ENCODE measurements at regions not wholly inside any gene's neighbourhood (a gene's known extent, or its start where the extent isn't known, plus 50 kb on each side); places are given as distances from the start of the nearest gene placed in this dataset.
A peak's percentile ranks its signal among the peaks of the same experiment; 100 is the strongest.
"Not testable (repeated sequence)": the region's sequence is repeated elsewhere in the genome, so short reads cannot be mapped to it uniquely, and the experiment has no call there.

DNA sequence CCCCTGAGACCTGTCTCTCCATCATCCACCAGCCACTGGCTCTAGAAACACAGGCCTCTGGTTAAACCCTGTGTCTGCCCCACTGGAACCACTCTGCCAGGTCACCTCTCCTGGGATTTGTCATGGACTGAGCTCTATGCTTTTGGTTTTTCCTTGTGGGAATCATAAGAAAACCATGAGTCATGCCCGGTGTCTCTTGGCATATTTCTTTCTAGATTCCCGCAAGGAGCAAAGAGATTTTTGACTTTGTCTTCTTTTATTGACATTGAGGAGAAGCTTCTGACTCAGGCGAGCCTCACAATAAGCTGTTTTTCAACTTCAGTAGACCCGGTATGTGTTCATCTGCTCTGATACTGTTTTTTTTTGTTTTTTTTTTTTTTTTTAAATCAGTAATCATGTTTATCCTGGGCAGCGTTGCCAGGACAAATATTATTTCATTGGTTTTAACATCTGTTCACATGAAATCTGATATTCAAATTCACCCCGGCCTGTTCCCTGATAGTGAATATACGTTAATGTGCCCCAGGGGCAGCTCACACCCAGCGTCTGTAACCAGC is 207.1 kb downstream of the ACKR3 start:
- DNase-seq, result peak; percentile 88

GRCh38 chr2:236777408-236777807 is 207.8 kb downstream of the ACKR3 start:
- DNase-seq, result no peak

DNA sequence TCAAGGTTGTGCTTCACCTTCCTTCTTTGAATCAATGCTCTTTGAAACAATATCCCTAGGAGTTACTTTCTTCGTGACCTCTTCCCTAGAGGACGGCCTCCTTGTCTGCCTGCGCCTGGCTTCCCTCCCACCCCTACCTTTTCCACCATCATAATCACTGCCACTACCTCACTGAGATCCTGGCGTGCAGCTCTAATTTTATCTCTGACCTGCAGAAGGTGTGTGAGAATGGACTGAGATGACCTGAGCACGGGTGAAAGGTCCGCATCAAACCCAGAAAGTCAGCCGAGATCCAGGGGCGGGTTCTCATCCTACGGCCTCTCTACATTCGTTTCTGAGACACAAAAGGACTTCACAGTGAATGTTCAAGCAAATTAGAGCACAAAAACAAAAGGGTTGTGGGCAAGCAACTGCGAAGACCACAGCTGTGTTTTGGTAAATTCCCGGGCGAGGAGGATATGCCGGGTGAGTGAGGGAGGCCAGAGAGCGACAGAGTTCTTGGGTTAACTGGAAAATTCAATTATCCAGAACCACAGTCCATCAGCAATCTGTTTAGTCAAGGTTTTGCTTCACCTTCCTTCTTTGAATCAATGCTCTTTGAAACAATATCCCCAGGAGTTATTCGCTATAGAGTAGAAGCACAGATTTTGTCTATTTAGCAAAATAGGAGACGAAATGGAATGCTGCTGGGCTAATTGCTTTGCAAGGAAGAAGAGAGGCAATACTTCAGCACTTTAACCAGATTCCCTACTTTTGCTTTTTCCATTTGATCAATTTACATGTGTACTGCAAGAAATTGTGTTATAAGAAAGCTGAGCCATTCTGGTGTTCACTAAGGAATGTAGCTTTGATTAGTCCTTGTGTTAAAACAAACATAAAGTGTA is 212.6 kb downstream of the ACKR3 start:
- peak; percentile 56 for DNase-seq

DNA sequence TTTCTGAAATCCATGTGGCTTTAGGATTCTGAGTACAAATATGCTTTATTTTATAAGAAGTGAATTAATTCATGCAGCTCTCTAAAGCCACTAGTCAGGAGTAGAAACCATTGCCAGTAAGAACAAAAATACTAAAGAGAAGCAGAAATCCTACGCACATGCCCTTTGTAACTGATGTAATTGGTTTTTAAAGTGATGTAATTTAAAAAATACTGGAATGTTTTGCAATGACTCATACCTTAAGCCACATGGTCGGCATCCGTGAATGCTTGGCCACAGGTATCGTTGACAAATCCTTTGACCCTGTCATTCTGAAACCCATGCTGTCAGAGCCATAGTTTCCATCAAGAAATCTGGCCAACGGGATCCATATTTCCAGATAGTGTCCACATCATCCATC is 213.3 kb downstream of the ACKR3 start:
- DNase-seq, result no peak

GRCh38 chr2:236783417-236784020 is 213.9 kb downstream of the ACKR3 start:
- DNase-seq, result no peak

DNA sequence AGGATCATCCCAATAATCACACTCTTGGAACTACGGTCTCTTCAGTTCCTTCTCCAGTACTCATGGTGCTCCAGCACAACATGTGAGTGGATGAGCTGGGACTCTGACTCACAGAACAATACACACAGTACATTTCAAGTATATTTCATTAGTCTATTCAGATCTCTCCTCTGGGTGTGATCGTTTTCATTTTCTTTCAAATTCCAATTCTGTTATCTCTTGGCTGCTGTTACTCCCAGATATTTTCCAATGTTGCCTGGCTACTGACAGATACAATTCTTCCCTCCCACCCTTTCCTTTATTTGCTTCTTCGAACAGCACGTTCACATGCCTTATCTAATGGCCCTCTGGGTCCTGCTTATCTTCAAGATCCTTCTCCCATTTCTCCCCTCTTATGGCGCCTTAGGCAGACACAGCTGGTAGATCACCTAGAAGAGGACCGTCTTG is 216.0 kb downstream of the ACKR3 start:
- DNase-seq, result no peak

DNA sequence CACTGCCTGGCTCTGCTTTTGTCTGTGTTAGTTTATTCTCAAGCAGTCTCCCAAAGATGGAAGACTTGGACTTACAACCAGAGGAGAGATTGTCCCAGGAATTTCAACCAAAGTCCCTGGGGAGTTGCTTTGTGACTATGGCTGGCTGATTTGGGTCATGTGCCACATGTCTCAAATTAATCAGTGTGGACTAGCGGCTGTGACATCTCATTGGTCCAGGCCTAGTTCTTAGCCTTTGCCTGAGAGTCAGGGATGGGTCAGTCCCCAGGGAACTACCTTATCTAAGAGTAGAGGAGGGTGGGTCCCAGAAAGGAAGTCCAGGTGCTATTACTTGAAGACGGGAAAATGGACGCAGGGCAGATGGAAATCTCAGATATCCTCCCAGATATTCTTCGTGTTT is 217.1 kb downstream of the ACKR3 start:
- no peak for DNase-seq

GRCh38 chr2:236787376-236787775 is 217.8 kb downstream of the ACKR3 start:
- not testable (repeated sequence) for DNase-seq

DNA sequence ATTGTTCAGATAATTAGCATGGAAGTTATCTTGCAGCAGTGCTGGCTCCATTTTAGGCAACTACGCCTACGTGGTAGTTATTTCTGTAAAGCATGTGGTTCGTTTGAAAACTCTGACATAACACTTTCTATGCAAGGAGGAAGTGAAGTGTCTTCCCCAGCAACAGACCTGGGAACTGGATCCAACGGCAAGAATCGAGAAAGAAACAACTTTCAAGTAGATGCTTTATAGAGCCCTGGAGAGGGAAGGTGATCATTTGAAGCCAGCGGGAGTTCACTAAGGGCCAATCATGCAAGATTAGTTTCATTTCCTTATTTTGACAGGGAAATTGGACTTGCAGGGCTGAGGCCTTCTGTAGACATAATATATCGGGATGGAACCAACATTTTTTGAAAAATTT is 218.3 kb downstream of the ACKR3 start:
- DNase-seq, result no peak

GRCh38 chr2:236790963-236791362 is 221.3 kb downstream of the ACKR3 start:
- DNase-seq, result no peak

GRCh38 chr2:236793023-236794011 is 223.7 kb downstream of the ACKR3 start:
- DNase-seq, result no peak

DNA sequence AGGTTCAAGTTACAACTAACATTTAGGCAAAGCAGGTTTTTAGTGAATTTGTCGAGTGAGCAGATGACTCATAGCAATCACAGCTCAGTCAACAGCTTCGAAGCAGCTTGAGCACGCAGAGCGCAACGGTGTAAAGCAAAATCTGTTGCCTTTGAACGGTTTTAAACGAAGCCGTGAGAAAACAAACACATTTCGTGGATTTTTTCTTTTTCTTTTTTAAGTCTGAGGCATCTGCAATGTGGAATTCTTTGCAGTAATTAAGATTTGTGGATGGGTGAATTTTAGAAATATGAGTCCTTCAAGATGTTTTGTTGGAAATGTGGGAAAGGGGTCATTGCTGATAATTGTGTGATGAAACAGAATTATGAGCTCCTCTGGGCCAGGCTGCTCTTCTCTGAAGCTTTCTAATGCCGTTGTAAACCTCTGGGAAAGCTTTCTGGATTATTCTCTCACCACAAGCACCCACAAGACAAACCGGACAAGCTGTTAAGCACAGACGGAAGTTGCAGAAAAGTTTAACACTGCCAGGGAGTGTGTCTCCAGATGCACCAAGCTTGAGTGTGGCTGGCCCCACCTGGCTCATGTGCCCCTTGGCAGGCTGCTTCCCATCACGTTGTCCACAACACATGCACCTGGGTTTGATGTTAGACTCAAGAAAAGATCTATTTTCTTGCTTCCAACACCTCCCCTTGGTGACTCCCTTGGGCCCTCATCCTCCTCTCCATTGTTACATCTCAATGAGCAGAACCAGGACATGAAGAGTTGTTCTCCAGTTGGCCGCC is 224.7 kb downstream of the ACKR3 start:
- DNase-seq, result no peak

- no peak for DNase-seq
Observed at GRCh38 chr2:236795169-236795860, 225.7 kb downstream of the ACKR3 start.

- no peak for DNase-seq
Observed at GRCh38 chr2:236795861-236796219, 226.2 kb downstream of the ACKR3 start.

DNA sequence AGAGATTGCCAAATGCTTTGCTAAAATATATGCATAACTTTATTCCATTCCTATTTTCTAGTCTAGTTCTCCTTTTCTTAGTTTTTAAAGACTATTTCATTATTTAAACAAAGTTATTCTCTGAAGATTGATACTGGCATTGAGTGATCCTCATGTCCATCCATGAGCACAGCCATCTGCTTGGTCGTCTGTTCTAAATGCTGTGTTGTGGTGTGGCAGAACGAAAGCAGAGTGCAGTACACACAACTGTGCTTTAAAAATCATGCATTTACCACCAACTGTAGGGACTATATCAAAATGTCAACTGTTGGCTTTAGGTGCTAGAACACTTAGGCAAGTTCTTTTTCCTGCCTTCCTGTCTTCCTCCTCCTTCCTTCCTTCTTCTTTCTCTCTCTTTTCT is 226.6 kb downstream of the ACKR3 start:
- DNase-seq, result no peak

DNA sequence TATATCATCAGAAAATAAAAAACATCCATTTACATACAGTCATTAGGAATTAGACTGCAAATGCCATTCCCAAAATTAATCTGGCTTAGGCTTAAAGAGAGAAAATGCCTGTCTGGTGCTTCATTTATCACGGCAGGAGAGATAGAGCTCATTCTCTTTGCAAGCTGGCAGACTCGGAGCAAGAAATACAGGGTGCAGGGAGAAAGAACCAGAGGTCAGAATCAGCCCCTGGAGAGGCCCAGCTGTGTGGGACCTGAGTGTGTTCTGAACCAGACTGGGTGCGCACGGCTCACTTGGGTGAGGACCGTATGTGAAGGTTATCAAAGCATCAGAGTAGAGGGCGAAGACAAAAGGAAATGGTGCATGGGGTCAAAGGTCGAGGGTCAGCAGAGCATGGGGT is 227.8 kb downstream of the ACKR3 start:
- no peak for DNase-seq

DNA sequence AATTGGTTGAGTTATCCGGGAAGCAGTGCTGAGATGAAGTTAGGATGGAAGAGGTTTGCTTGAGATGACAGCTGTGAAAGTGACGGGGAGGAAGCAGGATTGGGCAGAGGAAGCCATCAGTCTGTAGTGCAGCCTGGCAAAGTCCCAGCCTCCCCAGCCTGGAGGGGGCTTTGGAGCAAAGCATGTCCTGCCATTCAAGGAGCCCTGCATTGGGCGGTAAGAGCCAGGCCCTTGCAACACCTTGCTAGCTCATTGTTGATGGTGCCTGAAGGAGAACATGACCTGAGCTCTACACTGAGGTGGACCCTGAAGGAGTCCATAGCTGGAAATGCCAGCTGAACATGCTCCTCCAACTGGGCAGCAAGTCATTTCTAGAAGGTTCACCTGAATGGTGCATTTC is 228.9 kb downstream of the ACKR3 start:
- no peak for DNase-seq

- no peak for DNase-seq
Observed at GRCh38 chr2:236799391-236800026, 229.9 kb downstream of the ACKR3 start.

- DNase-seq, result no peak
Observed at GRCh38 chr2:236802862-236803261, 233.2 kb downstream of the ACKR3 start.

GRCh38 chr2:236803621-236804020 is 234.0 kb downstream of the ACKR3 start:
- no peak for DNase-seq
